ENCODE measurements at regions not wholly inside any gene's neighbourhood (a gene's known extent, or its start where the extent isn't known, plus 50 kb on each side); places are given as distances from the start of the nearest gene placed in this dataset.

GRCh38 chr7:120108376-120108775 lies 164.6 kb upstream of the KCND2 start:
- TF ChIP-seq TARDBP (IDR thresholded peaks at IDR 0.05) (no peak), SP1 (IDR thresholded peaks at IDR 0.05) (no peak), PKNOX1 (IDR thresholded peaks at IDR 0.05) (no peak), FOXK2 (IDR thresholded peaks at IDR 0.05) (no peak), SUZ12 (IDR thresholded peaks at IDR 0.05) (no peak), NFRKB (IDR thresholded peaks at IDR 0.05) (no peak), L3MBTL2 (conservative IDR thresholded peaks at IDR 0.05) (no peak), ZNF384 (IDR thresholded peaks at IDR 0.05) (no peak), ARNT (IDR thresholded peaks at IDR 0.05) (no peak), FOXM1 (IDR thresholded peaks at IDR 0.05; ENCODE audit: borderline replicate concordance) (no peak), HDGF (IDR thresholded peaks at IDR 0.05; ENCODE audit: borderline replicate concordance) (no peak)
